Naive thymus-derived CD4-positive, alpha-beta T cell (primary cell): ENCODE measurements at regions not wholly inside any gene's neighbourhood (a gene's known extent, or its start where the extent isn't known, plus 50 kb on each side); places are given as distances from the start of the nearest gene placed in this dataset.

Source experiments
- ATAC-seq: fragments of 150-1000 bp; cut with Tn5 transposase; 2 replicates; pipeline ENCODE4 v1.10.0; 2021; ENCODE audit warnings: mild to moderate bottlenecking, moderate library complexity
- CTCF ChIA-PET: fragments of 350-600 bp; sonication (Branson Sonifier 250); formaldehyde crosslinking; loops from one replicate; lab custom pipeline; 2021; ENCODE audit warnings: antibody characterized with exemption; lab: Charles Lee
- POLR2A ChIA-PET: fragments of 350-600 bp; sonication (Branson Sonifier 250); formaldehyde crosslinking; loops from one replicate; lab custom pipeline; 2021; ENCODE audit warnings: antibody characterized with exemption, inconsistent platforms; lab: Charles Lee
- DNase-seq, 9 donors: peaks; one replicate each; pipeline versions ENCODE4 v3.0.0 to v3.0.0-alpha.2; 2020 to 2022; ENCODE audit warnings: mixed read lengths in 1 of 9
- H3K27ac ChIP-seq: one replicate; pipeline ENCODE4 v1.7.0; 2013; ENCODE audit warnings: mild to moderate bottlenecking, low read depth, low read length, moderate library complexity
- H3K27me3 ChIP-seq, 2 donors: one replicate each; pipeline ENCODE4 v1.7.0; 2013; ENCODE audit warnings: low read length in 2 of 2, mild to moderate bottlenecking in 2 of 2, moderate library complexity in 2 of 2; ENCODE audit not compliant: control insufficient read depth in 2 of 2, insufficient read depth in 2 of 2
- H3K36me3 ChIP-seq, 3 experiments: 1 replicate in 2 of 3; 2 replicates in 1 of 3; pipeline ENCODE4 v1.7.0; 2013; ENCODE audit warnings: low read length in 3 of 3, mild to moderate bottlenecking in 3 of 3, moderate library complexity in 1 of 3; ENCODE audit not compliant: insufficient read depth in 3 of 3, control insufficient read depth in 2 of 3
- H3K4me1 ChIP-seq, 2 donors: one replicate each; pipeline ENCODE4 v1.7.0; 2013; ENCODE audit warnings: low read length in 2 of 2, mild to moderate bottlenecking in 2 of 2, moderate library complexity in 1 of 2; ENCODE audit not compliant: control insufficient read depth in 2 of 2, insufficient read depth in 2 of 2
- H3K4me3 ChIP-seq: 2 replicates; pipeline ENCODE4 v1.7.0; 2013; ENCODE audit warnings: mild to moderate bottlenecking, low read length
- H3K9me3 ChIP-seq, 3 experiments: 1 replicate in 2 of 3; 2 replicates in 1 of 3; pipeline ENCODE4 v1.7.0; 2013; ENCODE audit warnings: low read length in 3 of 3; ENCODE audit not compliant: control insufficient read depth in 2 of 3
- H3K27ac Mint-ChIP-seq, 9 donors: one replicate each; pipeline ENCODE4 v1.8.0; 2020 to 2022; ENCODE audit warnings: mixed read lengths in 9 of 9, mild to moderate bottlenecking in 8 of 9, moderate library complexity in 5 of 9, inconsistent platforms in 2 of 9
- H3K27me3 Mint-ChIP-seq, 5 donors: one replicate each; pipeline ENCODE4 v1.8.0; 2021 to 2022; ENCODE audit warnings: mixed read lengths in 5 of 5, mild to moderate bottlenecking in 1 of 5
- H3K36me3 Mint-ChIP-seq, 5 donors: one replicate each; pipeline ENCODE4 v1.8.0; 2020 to 2022; ENCODE audit warnings: mixed read lengths in 5 of 5, mild to moderate bottlenecking in 3 of 5, inconsistent platforms in 1 of 5
- H3K4me1 Mint-ChIP-seq, 7 donors: one replicate each; pipeline ENCODE4 v1.8.0; 2020 to 2022; ENCODE audit warnings: mixed read lengths in 7 of 7, mild to moderate bottlenecking in 3 of 7, inconsistent platforms in 1 of 7
- H3K4me3 Mint-ChIP-seq, 10 donors: one replicate each; pipeline ENCODE4 v1.8.0; 2020 to 2022; ENCODE audit warnings: mild to moderate bottlenecking in 10 of 10, mixed read lengths in 10 of 10, moderate library complexity in 6 of 10, inconsistent platforms in 2 of 10
- H3K9me3 Mint-ChIP-seq, 11 donors: one replicate each; pipeline ENCODE4 v1.8.0; 2020 to 2022; ENCODE audit warnings: mixed read lengths in 11 of 11, mild to moderate bottlenecking in 4 of 11, inconsistent platforms in 1 of 11, moderate library complexity in 1 of 11
- intact Hi-C, 2 donors: fragments of 100-400 bp; cut with micrococcal nuclease; formaldehyde crosslinking; loops; one replicate each; pipeline ENCODE4 v1.15.1; 2023

GRCh38 chr2:52139241-52139640 lies 1107.3 kb upstream of the NRXN1 start:
- ATAC-seq (no peak), DNase-seq (no peak)
- Histone ChIP-seq H3K4me1 (no peaks in the 10 kb centered on the region), H3K4me3 (no peak overlapping the region), H3K27ac (no peak overlapping the region), H3K36me3 (no peaks in the 10 kb centered on the region), H3K27me3 (no peaks in the 10 kb centered on the region), H3K9me3 (no peaks in the 10 kb centered on the region)
- Mint-ChIP-seq H3K4me3 (no peak overlapping the region), H3K27ac (no peak overlapping the region), H3K4me1 (no peaks in the 10 kb centered on the region), H3K27me3 (no peaks in the 10 kb centered on the region), H3K36me3 (no peaks in the 10 kb centered on the region), H3K9me3 (peaks cover 0 to 26% (median 3%) of the 10 kb centered on the region in 11 donors)
- POLR2A ChIA-PET, result no interaction called here
- CTCF ChIA-PET, result no interaction called here
- intact Hi-C loops, result no loop called here

GRCh38 chr2:52135235-52135634 lies 1103.3 kb upstream of the NRXN1 start:
- Histone ChIP-seq H3K27me3 (no peaks in the 10 kb centered on the region), H3K36me3 (no peaks in the 10 kb centered on the region), H3K9me3 (no peaks in the 10 kb centered on the region), H3K4me3 (no peak overlapping the region), H3K4me1 (no peaks in the 10 kb centered on the region), H3K27ac (no peak overlapping the region)
- H3K4me3 Mint-ChIP-seq, result no peak overlapping the region
- ChIA-PET CTCF (no interaction called here), POLR2A (no interaction called here)
- DNase-seq, result no peak
- no peaks in the 10 kb centered on the region for H3K4me1 Mint-ChIP-seq
- no peak for ATAC-seq
- H3K9me3 Mint-ChIP-seq, result peaks cover 0 to 37% (median 4%) of the 10 kb centered on the region in 11 donors
- H3K27ac Mint-ChIP-seq, result no peak overlapping the region
- intact Hi-C loops, result no loop called here
- no peaks in the 10 kb centered on the region for H3K27me3 Mint-ChIP-seq
- H3K36me3 Mint-ChIP-seq, result no peaks in the 10 kb centered on the region

- no peaks in the 10 kb centered on the region for H3K27me3 ChIP-seq
- Mint-ChIP-seq H3K4me1 (no peaks in the 10 kb centered on the region), H3K27ac (no peak overlapping the region), H3K36me3 (peaks cover 0 to 4% (median 0%) of the 10 kb centered on the region in 5 donors), H3K4me3 (no peak overlapping the region), H3K9me3 (peaks cover 0 to 32% (median 10%) of the 10 kb centered on the region in 11 donors), H3K27me3 (no peaks in the 10 kb centered on the region)
- POLR2A ChIA-PET, result no interaction called here
- ATAC-seq (no peak), DNase-seq (no peak)
- intact Hi-C loops, result no loop called here
- no peaks in the 10 kb centered on the region for H3K9me3 ChIP-seq
- CTCF ChIA-PET, result no interaction called here
- no peaks in the 10 kb centered on the region for H3K36me3 ChIP-seq
- no peak overlapping the region for H3K27ac ChIP-seq
- H3K4me3 ChIP-seq, result no peak overlapping the region
- H3K4me1 ChIP-seq, result no peaks in the 10 kb centered on the region
Measured at GRCh38 chr2:52128081-52128480, 1096.1 kb upstream of the NRXN1 start.

GRCh38 chr2:52127527-52127926 lies 1095.6 kb upstream of the NRXN1 start:
- H3K36me3 Mint-ChIP-seq, result peaks cover 0 to 4% (median 0%) of the 10 kb centered on the region in 5 donors
- Histone ChIP-seq H3K27me3 (no peaks in the 10 kb centered on the region), H3K4me1 (no peaks in the 10 kb centered on the region), H3K4me3 (no peak overlapping the region), H3K36me3 (no peaks in the 10 kb centered on the region), H3K27ac (no peak overlapping the region), H3K9me3 (no peaks in the 10 kb centered on the region)
- intact Hi-C loops, result no loop called here
- no peak overlapping the region for H3K27ac Mint-ChIP-seq
- no peak overlapping the region for H3K4me3 Mint-ChIP-seq
- CTCF ChIA-PET, result no interaction called here
- peaks cover 0 to 29% (median 10%) of the 10 kb centered on the region in 11 donors for H3K9me3 Mint-ChIP-seq
- POLR2A ChIA-PET, result no interaction called here
- ATAC-seq (no peak), DNase-seq (no peak)
- no peaks in the 10 kb centered on the region for H3K27me3 Mint-ChIP-seq
- no peaks in the 10 kb centered on the region for H3K4me1 Mint-ChIP-seq

GRCh38 chr2:52117299-52117698 lies 1085.4 kb upstream of the NRXN1 start:
- H3K9me3 Mint-ChIP-seq, result peaks cover 0 to 30% (median 2%) of the 10 kb centered on the region in 11 donors
- no peaks in the 10 kb centered on the region for H3K4me1 ChIP-seq
- POLR2A ChIA-PET, result no interaction called here

GRCh38 chr2:52115750-52116149 lies 1083.8 kb upstream of the NRXN1 start:
- ATAC-seq, result no peak
- POLR2A ChIA-PET, result no interaction called here

More at GRCh38 chr2:52117299-52117698, 1085.4 kb upstream of the NRXN1 start:
- Mint-ChIP-seq H3K27me3 (no peaks in the 10 kb centered on the region), H3K27ac (no peak overlapping the region), H3K4me1 (no peaks in the 10 kb centered on the region), H3K36me3 (no peaks in the 10 kb centered on the region), H3K4me3 (no peak overlapping the region)
- Histone ChIP-seq H3K9me3 (no peaks in the 10 kb centered on the region), H3K27ac (no peak overlapping the region), H3K36me3 (no peaks in the 10 kb centered on the region), H3K27me3 (no peaks in the 10 kb centered on the region), H3K4me3 (no peak overlapping the region)
- intact Hi-C loops, result no loop called here
- ATAC-seq (no peak), DNase-seq (no peak)
- CTCF ChIA-PET, result no interaction called here

GRCh38 chr2:52113338-52113737 lies 1081.4 kb upstream of the NRXN1 start:
- CTCF ChIA-PET, result no interaction called here
- Histone ChIP-seq H3K36me3 (no peaks in the 10 kb centered on the region), H3K4me3 (no peak overlapping the region), H3K9me3 (no peaks in the 10 kb centered on the region), H3K27ac (no peak overlapping the region), H3K27me3 (no peaks in the 10 kb centered on the region), H3K4me1 (no peaks in the 10 kb centered on the region)
- Mint-ChIP-seq H3K27me3 (no peaks in the 10 kb centered on the region), H3K4me3 (no peak overlapping the region), H3K36me3 (no peaks in the 10 kb centered on the region), H3K9me3 (peaks cover 0 to 25% (median 4%) of the 10 kb centered on the region in 11 donors), H3K27ac (no peak overlapping the region), H3K4me1 (no peaks in the 10 kb centered on the region)
- ATAC-seq, result no peak
- DNase-seq, result no peak
- intact Hi-C loops, result no loop called here
- POLR2A ChIA-PET, result no interaction called here

More at GRCh38 chr2:52115750-52116149, 1083.8 kb upstream of the NRXN1 start:
- no peak overlapping the region for H3K4me3 Mint-ChIP-seq
- H3K27ac Mint-ChIP-seq, result no peak overlapping the region
- H3K36me3 Mint-ChIP-seq, result no peaks in the 10 kb centered on the region
- H3K27me3 Mint-ChIP-seq, result no peaks in the 10 kb centered on the region
- CTCF ChIA-PET, result no interaction called here
- no peak for DNase-seq
- Histone ChIP-seq H3K27ac (no peak overlapping the region), H3K4me3 (no peak overlapping the region), H3K9me3 (no peaks in the 10 kb centered on the region), H3K4me1 (no peaks in the 10 kb centered on the region), H3K27me3 (no peaks in the 10 kb centered on the region), H3K36me3 (no peaks in the 10 kb centered on the region)
- H3K9me3 Mint-ChIP-seq, result peaks cover 0 to 34% (median 4%) of the 10 kb centered on the region in 11 donors
- intact Hi-C loops, result no loop called here
- no peaks in the 10 kb centered on the region for H3K4me1 Mint-ChIP-seq
